ENCODE measurements at regions not wholly inside any gene's neighbourhood (a gene's known extent, or its start where the extent isn't known, plus 50 kb on each side); places are given as distances from the start of the nearest gene placed in this dataset.
"Not testable (repeated sequence)": the region's sequence is repeated elsewhere in the genome, so short reads cannot be mapped to it uniquely, and the experiment has no call there.

DNA sequence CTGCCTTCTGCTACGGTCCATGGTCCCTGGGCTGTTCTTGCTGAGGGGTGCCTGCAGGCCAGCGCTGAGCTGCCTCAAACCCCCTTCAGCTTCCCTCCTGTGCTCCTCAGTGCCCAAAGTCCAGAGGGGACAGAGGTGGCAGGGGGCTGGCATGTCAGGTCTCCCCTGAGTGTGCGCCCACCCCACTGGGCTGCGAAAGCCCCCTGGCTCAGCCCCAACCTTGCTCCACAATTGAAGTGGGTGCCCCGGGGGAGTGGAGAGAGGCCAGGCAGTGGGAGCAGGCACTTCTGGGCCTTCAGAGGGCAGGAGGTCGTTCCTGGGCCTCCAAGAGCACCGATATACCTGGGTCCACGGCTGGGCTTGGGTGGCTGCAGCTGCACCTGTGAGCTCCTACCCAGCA, 548.7 kb upstream of the FAM98A start:
- Mint-ChIP-seq H3K9me3 (ENCODE audit: unreplicated experiment) (peaks cover 14% of the 10 kb centered on the region), H3K27ac (ENCODE audit: unreplicated experiment) (no peak overlapping the region), H3K36me3 (ENCODE audit: insufficient read depth, unreplicated experiment) (no peaks in the 10 kb centered on the region), H3K4me1 (ENCODE audit: low read depth, unreplicated experiment) (no peaks in the 10 kb centered on the region), H3K27me3 (ENCODE audit: insufficient read depth, unreplicated experiment) (no peaks in the 10 kb centered on the region), H3K4me3 (ENCODE audit: unreplicated experiment) (no peak overlapping the region)
- Histone ChIP-seq H3K27me3 (replicated peaks; ENCODE audit: control insufficient read depth, insufficient read depth, low read length) (no peaks in the 10 kb centered on the region), H3K4me1 (no peaks in the 10 kb centered on the region), H3K36me3 (ENCODE audit: control insufficient read depth, insufficient read depth, low read length) (no peaks in the 10 kb centered on the region), H3K4me3 (ENCODE audit: low read depth, low read length) (no peak overlapping the region), H3K9me3 (0 out of 2 replicates have a peak, but pooled peaks cover 2% of the 10 kb centered on the region)
- CTCF ChIA-PET: no interaction called here
- POLR2A ChIA-PET: no interaction called here
- DNase-seq: no peak
- TF ChIP-seq, protein P1, sequence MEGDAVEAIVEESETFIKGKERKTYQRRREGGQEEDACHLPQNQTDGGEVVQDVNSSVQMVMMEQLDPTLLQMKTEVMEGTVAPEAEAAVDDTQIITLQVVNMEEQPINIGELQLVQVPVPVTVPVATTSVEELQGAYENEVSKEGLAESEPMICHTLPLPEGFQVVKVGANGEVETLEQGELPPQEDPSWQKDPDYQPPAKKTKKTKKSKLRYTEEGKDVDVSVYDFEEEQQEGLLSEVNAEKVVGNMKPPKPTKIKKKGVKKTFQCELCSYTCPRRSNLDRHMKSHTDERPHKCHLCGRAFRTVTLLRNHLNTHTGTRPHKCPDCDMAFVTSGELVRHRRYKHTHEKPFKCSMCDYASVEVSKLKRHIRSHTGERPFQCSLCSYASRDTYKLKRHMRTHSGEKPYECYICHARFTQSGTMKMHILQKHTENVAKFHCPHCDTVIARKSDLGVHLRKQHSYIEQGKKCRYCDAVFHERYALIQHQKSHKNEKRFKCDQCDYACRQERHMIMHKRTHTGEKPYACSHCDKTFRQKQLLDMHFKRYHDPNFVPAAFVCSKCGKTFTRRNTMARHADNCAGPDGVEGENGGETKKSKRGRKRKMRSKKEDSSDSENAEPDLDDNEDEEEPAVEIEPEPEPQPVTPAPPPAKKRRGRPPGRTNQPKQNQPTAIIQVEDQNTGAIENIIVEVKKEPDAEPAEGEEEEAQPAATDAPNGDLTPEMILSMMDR (IDR thresholded peaks at IDR 0.05; ENCODE audit: insufficient read depth in 1 of 2, low read depth in 1 of 2, low read length in 1 of 2, severe bottlenecking in 1 of 2, unreplicated experiment in 1 of 2): no peak
- intact Hi-C loops (cut with micrococcal nuclease; ENCODE audit: unreplicated experiment): no loop called here
- BruUV-seq (replicated peaks): no TSS peak

DNA sequence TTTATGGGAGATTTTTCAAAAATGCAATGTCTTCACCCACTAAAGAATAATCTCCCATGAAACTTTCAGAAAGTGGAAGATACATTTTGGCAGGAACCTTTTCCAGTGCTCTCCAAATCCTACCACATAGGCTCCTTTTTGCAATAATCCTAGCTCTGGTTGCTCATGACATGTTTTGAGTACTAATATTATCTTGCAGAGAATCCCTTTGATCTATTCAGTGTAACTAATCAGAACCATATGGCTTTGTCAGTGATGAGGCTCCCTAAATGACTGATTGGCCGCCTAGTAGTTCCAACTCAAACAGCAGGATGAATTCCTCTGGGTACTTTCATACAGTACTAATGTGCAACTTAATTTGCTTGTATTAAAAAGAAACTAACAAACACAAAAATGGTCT, 544.0 kb upstream of the FAM98A start:
- no peaks in the 10 kb centered on the region for H3K4me1 Mint-ChIP-seq (ENCODE audit: low read depth, unreplicated experiment)
- H3K27ac Mint-ChIP-seq (ENCODE audit: unreplicated experiment): no peak overlapping the region
- Histone ChIP-seq H3K27me3 (replicated peaks; ENCODE audit: control insufficient read depth, insufficient read depth, low read length) (no peaks in the 10 kb centered on the region), H3K9me3 (0 out of 2 replicates have a peak, but pooled peaks cover 3% of the 10 kb centered on the region), H3K4me1 (no peaks in the 10 kb centered on the region), H3K36me3 (ENCODE audit: control insufficient read depth, insufficient read depth, low read length) (no peaks in the 10 kb centered on the region), H3K4me3 (ENCODE audit: low read depth, low read length) (no peak overlapping the region)
- DNase-seq: no peak
- intact Hi-C loops (cut with micrococcal nuclease; ENCODE audit: unreplicated experiment): no loop called here
- no peaks in the 10 kb centered on the region for H3K27me3 Mint-ChIP-seq (ENCODE audit: insufficient read depth, unreplicated experiment)
- H3K9me3 Mint-ChIP-seq (ENCODE audit: unreplicated experiment): peaks cover 7% of the 10 kb centered on the region
- no TSS peak for BruUV-seq (replicated peaks)
- CTCF ChIA-PET: no interaction called here
- POLR2A ChIA-PET: no interaction called here
- TF ChIP-seq, protein P1 (IDR thresholded peaks at IDR 0.05; ENCODE audit: insufficient read depth in 1 of 2, low read depth in 1 of 2, low read length in 1 of 2, severe bottlenecking in 1 of 2, unreplicated experiment in 1 of 2): no peak
- no peak overlapping the region for H3K4me3 Mint-ChIP-seq (ENCODE audit: unreplicated experiment)
- no peaks in the 10 kb centered on the region for H3K36me3 Mint-ChIP-seq (ENCODE audit: insufficient read depth, unreplicated experiment)

DNA sequence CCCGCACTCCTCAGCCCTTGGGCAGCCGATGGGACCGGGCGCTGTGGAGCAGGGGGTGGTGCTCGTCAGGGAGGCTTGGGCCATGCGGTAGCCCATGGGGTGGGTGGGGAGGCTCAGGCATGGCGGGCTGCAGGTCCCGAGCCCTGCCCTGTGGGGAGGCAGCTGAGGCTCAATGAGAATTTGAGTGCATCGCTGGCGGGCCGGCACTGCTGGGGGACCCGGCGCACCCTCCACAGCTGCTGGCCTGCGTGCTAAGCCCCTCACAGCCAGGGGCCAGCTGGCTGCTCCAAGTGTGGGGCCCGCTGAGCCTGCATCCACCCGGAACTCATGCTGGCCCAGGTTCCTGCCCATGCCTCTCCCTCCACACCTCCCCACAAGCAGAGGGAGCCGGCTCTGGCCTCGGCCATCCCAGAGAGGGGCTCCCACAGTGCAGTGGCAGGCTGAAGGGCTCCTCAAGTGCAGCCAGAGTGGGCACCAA, 543.5 kb upstream of the FAM98A start:
- POLR2A ChIA-PET; H3K4me3 Mint-ChIP-seq (ENCODE audit: unreplicated experiment); H3K9me3 Mint-ChIP-seq (ENCODE audit: unreplicated experiment); H3K27ac Mint-ChIP-seq (ENCODE audit: unreplicated experiment); H3K27me3 ChIP-seq (replicated peaks; ENCODE audit: control insufficient read depth, insufficient read depth, low read length); H3K36me3 Mint-ChIP-seq (ENCODE audit: insufficient read depth, unreplicated experiment); DNase-seq; CTCF ChIA-PET; intact Hi-C loops (cut with micrococcal nuclease; ENCODE audit: unreplicated experiment); H3K36me3 ChIP-seq (ENCODE audit: control insufficient read depth, insufficient read depth, low read length); BruUV-seq (replicated peaks); H3K4me1 Mint-ChIP-seq (ENCODE audit: low read depth, unreplicated experiment); H3K27me3 Mint-ChIP-seq (ENCODE audit: insufficient read depth, unreplicated experiment); H3K9me3 ChIP-seq; H3K4me1 ChIP-seq; H3K4me3 ChIP-seq (ENCODE audit: low read depth, low read length): not testable (repeated sequence)

DNA sequence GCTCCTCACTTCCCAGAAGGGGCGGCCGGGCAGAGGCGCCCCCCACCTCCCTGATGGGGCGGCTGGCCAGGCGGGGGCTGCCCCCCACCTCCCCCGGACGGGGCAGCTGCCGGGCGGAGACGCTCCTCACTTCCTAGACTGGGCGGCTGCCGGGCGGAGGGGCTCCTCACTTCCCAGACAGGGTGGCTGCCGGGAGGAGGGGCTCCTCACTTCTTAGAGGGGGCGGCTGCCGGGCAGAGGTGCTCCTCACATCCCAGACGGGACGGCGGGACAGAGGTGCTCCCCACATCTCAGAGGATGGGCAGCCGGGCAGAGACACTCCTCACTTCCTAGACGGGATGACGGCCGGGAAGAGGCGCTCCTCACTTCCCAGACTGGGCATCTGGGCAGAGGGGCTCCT, 534.0 kb upstream of the FAM98A start:
- H3K9me3 Mint-ChIP-seq (ENCODE audit: unreplicated experiment); POLR2A ChIA-PET; H3K27ac Mint-ChIP-seq (ENCODE audit: unreplicated experiment); intact Hi-C loops (cut with micrococcal nuclease; ENCODE audit: unreplicated experiment); H3K36me3 ChIP-seq (ENCODE audit: control insufficient read depth, insufficient read depth, low read length); BruUV-seq (replicated peaks); H3K4me1 Mint-ChIP-seq (ENCODE audit: low read depth, unreplicated experiment); CTCF ChIA-PET; H3K27me3 ChIP-seq (replicated peaks; ENCODE audit: control insufficient read depth, insufficient read depth, low read length); H3K27me3 Mint-ChIP-seq (ENCODE audit: insufficient read depth, unreplicated experiment); H3K36me3 Mint-ChIP-seq (ENCODE audit: insufficient read depth, unreplicated experiment); H3K4me3 ChIP-seq (ENCODE audit: low read depth, low read length); DNase-seq; H3K4me3 Mint-ChIP-seq (ENCODE audit: unreplicated experiment); H3K4me1 ChIP-seq; H3K9me3 ChIP-seq: not testable (repeated sequence)

Measured in Caco-2 (cell line).